Esophagus muscularis mucosa (tissue), 4 donors: ENCODE measurements at regions not wholly inside any gene's neighbourhood (a gene's known extent, or its start where the extent isn't known, plus 50 kb on each side); places are given as distances from the start of the nearest gene placed in this dataset.

Source experiments
- DNase-seq: peaks from one replicate; pipeline ENCODE4 v3.0.0-alpha.2; 2017; ENCODE audit errors: extremely low spot score
- H3K27ac ChIP-seq, 4 donors: fragments of 200-600 bp; sonication (generic); replicated peaks in 1 of 4; 1 replicate in 3 of 4; 2 replicates in 1 of 4; pipeline ENCODE4 v1.5.1; 2016 to 2019; ENCODE audit warnings: mild to moderate bottlenecking in 1 of 4
- H3K27me3 ChIP-seq, 4 donors: fragments of 200-600 bp; sonication (generic); one replicate each; pipeline versions ENCODE4 v1.5.1 to v1.6.0; 2016 to 2019
- H3K36me3 ChIP-seq, 4 donors: fragments of 200-600 bp; sonication (generic); one replicate each; pipeline ENCODE4 v1.5.1; 2016 to 2019
- H3K4me1 ChIP-seq, 4 donors: fragments of 200-600 bp; sonication (generic); one replicate each; pipeline ENCODE4 v1.5.1; 2016 to 2019
- H3K4me3 ChIP-seq, 4 donors: fragments of 200-600 bp; sonication (generic); 1 replicate in 2 of 4; 2 replicates in 2 of 4; pipeline ENCODE4 v1.5.1; 2016 to 2019; ENCODE audit warnings: mild to moderate bottlenecking in 4 of 4, moderate library complexity in 1 of 4
- H3K9me3 ChIP-seq, 4 donors: fragments of 200-600 bp; sonication (generic); 1 replicate in 3 of 4; 2 replicates in 1 of 4; pipeline ENCODE4 v1.5.1; 2016 to 2019
- EP300 ChIP-seq: sonication (generic); formaldehyde crosslinking; IDR thresholded peaks from one replicate; pipeline ENCODE4 v1.6.1; 2017; ENCODE audit warnings: antibody characterized with exemption
- POLR2A ChIP-seq: fragments of 450-650 bp; IDR thresholded peaks from one replicate; pipeline ENCODE4 v1.6.1; 2017; ENCODE audit warnings: antibody characterized with exemption, moderate library complexity, mild to moderate bottlenecking, low read depth
- POLR2AphosphoS5 ChIP-seq, 2 donors: sonication (generic); formaldehyde crosslinking; IDR thresholded peaks; one replicate each; pipeline ENCODE4 v1.6.1; 2017; ENCODE audit warnings: antibody characterized with exemption in 2 of 2
- WGBS: methylation state at CpG from one replicate; pipeline ENCODE4 v1.1.5; 2018; 5-methylcytosine and 5-hydroxymethylcytosine counted together
- intact Hi-C: fragments of 100-400 bp; cut with DNase I; formaldehyde crosslinking; loops from one replicate; pipeline ENCODE4 v1.15.1; 2023
- TF ChIP-seq, protein P1 (sequence below), 3 experiments: fragments of 200-600 bp in 2 of 3; fragments of 450-650 bp in 1 of 3; sonication (generic) in 2 of 3; IDR thresholded peaks; one replicate each; pipeline ENCODE4 v1.5.1; 2017 to 2019; ENCODE audit warnings: antibody characterized with exemption in 3 of 3, mild to moderate bottlenecking in 2 of 3, moderate library complexity in 1 of 3

DNA sequence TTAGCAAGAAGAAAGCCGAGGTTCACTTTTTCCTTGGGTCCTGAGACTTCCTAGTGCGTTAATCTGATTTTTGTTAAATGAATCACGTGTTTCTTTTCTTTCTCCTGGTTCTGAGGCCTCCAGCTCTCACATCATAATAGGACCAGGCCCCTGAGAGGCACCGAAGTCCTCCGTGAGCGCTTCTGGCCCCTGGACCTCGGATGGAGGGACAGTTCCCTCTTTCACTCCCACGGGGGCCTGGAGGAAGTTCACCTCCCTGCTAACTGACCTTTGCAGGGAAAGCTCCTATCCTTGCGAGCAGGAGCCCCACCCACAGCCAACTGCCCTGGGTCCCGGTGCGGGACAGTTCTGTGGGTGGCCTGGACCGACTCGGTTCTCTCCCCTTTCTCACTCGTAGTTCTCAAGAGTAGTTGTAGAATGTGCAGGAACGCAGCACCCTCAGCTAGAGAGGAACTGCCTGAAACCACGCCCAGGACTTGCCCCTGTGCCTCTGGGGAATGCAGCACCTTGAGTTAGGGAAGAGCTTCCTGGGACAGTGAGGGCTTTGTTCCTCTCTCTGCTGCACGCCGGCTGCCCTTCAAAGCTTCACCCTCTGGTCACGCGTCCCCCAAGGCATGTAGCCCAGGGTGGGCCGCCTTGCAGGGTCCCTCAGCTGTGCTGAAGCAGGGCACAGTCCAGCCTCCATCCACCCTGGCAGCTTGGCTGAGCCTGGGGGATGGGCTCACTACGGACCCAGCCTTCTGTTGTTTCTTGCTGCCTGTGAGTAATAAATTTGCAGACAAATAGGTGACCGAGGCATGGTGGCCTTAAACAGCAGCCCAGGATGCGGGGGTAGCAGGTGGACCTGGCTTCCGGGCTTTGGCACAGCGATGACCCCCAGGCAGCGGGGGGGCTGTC is 264.6 kb downstream of the ADGRD1 start:
- DNase-seq = no peak

DNA sequence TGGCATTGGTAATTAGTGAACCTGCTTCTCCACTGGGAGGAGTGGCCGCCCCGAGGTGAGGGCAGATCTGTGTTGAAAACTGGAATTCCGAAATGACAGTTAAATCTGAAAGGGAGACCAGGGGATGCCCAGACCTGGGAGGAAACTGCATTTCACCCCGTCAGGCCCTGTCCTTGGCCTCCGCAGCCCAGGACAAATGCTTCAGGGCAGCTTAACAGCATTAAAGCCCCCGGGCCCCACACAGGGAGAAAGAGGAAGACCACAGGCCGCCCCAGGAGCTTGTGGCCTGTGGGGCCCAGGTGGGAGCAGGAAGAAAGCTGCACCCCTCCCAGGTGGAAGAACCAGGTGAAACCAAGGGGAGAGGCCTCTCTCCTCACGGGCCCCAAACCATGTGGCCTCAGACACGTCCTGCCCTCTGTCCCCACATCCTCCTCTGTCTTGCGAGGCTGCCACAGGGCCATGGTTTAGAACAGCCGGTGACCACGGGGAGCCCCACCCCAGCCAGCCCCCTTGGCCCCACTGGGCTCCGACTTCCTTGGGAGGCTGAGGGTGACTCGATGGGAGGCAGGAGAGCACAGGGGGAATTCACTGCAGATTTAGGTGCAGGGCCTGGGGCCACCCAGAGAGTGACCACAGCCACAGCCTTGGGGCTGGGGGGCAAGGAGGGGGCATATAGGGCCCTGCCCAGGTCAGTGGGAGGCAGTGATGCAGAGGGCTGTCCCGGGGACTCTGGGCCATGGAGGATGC is 265.4 kb downstream of the ADGRD1 start:
- no peak for DNase-seq
- 70% methylated on average over 13 of the region's 15 CpGs for WGBS
- intact Hi-C loops = no loop called here
- H3K9me3 ChIP-seq = no peaks in the 10 kb centered on the region
- no peak overlapping the region for H3K27ac ChIP-seq
- TF ChIP-seq POLR2AphosphoS5 (IDR thresholded peaks at IDR 0.05) (no peak), POLR2A (no peak), EP300 (no peak)
- TF ChIP-seq, protein P1, sequence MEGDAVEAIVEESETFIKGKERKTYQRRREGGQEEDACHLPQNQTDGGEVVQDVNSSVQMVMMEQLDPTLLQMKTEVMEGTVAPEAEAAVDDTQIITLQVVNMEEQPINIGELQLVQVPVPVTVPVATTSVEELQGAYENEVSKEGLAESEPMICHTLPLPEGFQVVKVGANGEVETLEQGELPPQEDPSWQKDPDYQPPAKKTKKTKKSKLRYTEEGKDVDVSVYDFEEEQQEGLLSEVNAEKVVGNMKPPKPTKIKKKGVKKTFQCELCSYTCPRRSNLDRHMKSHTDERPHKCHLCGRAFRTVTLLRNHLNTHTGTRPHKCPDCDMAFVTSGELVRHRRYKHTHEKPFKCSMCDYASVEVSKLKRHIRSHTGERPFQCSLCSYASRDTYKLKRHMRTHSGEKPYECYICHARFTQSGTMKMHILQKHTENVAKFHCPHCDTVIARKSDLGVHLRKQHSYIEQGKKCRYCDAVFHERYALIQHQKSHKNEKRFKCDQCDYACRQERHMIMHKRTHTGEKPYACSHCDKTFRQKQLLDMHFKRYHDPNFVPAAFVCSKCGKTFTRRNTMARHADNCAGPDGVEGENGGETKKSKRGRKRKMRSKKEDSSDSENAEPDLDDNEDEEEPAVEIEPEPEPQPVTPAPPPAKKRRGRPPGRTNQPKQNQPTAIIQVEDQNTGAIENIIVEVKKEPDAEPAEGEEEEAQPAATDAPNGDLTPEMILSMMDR (IDR thresholded peaks at IDR 0.05) = no peak
- peaks cover 0 to 5% (median 0%) of the 10 kb centered on the region in 4 donors for H3K4me1 ChIP-seq
- no peaks in the 10 kb centered on the region for H3K36me3 ChIP-seq
- peaks cover 0 to 64% (median 0%) of the 10 kb centered on the region in 4 donors for H3K27me3 ChIP-seq
- no peak overlapping the region for H3K4me3 ChIP-seq

More for the DNA sequence above, 264.6 kb downstream of the ADGRD1 start:
- peaks cover 0 to 5% (median 0%) of the 10 kb centered on the region in 4 donors for H3K4me1 ChIP-seq
- peaks cover 0 to 57% (median 0%) of the 10 kb centered on the region in 4 donors for H3K27me3 ChIP-seq
- intact Hi-C loops = no loop called here
- no peaks in the 10 kb centered on the region for H3K36me3 ChIP-seq
- H3K27ac ChIP-seq = no peak overlapping the region
- peaks cover 0 to 5% (median 0%) of the 10 kb centered on the region in 4 donors for H3K9me3 ChIP-seq
- TF ChIP-seq, protein P1 (IDR thresholded peaks at IDR 0.05) = no peak
- TF ChIP-seq EP300 (no peak), POLR2A (no peak), POLR2AphosphoS5 (IDR thresholded peaks at IDR 0.05) (no peak)
- WGBS = 76% methylated on average over 17 of the region's 27 CpGs
- H3K4me3 ChIP-seq = no peak overlapping the region

DNA sequence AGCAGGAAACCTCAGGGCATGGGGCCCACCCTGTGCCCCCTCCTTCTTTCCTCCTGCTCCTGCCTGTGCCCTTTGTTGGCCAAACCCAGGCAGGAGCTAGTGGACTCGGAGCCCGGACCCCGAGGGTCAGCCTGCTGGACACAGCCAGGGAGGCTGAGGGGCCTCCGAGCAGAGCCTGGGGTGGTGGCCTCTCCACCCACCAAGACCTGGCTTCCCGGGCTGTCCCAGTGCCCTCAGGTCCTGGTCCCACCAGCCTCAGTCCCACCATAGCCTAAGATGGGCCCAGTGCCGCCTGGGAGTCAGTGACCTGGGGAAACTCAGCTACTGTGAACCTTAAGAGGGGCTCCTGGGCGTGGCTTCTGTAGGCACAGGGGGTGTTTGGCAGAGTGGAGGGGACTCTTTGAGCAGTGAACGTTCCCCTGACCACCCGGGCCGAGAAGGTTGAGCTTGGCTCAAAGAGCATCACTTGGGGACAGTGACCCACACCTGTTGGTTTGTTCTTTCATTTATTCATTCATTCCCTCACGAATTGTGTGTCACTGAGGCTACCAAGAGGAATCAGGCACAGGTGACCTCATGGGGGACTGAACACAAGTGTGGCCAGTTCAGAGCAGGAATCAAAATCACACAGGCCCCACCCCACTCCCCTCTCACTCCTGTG is 266.1 kb downstream of the ADGRD1 start:
- intact Hi-C loops = no loop called here
- no peak for DNase-seq
- Histone ChIP-seq H3K27me3 (peaks cover 0 to 68% (median 0%) of the 10 kb centered on the region in 4 donors), H3K9me3 (no peaks in the 10 kb centered on the region), H3K4me3 (no peak overlapping the region), H3K36me3 (no peaks in the 10 kb centered on the region), H3K27ac (no peak overlapping the region), H3K4me1 (peaks cover 0 to 5% (median 0%) of the 10 kb centered on the region in 4 donors)
- TF ChIP-seq POLR2AphosphoS5 (IDR thresholded peaks at IDR 0.05) (no peak), EP300 (no peak), POLR2A (no peak)
- TF ChIP-seq, protein P1 (IDR thresholded peaks at IDR 0.05) = no peak
- WGBS = 85% methylated on average over 5 of the region's 11 CpGs

DNA sequence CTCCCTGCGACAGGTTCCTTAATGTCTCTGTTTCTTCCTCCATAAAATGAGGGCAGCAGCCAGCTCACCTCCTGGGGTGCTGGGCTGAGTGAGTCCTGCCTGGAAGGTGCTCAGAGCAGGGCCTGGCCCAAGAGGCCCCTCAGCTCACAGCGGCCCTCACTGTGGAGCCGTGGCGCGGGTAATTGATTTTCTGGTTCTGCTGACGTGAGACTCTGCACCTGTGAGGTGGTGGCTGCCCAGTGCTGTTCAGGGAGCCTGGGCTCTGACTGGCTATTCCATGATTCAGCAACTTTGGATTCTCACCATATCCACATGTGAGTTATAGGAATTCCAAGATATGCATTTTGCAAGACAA is 266.6 kb downstream of the ADGRD1 start:
- no peak for DNase-seq
- Histone ChIP-seq H3K4me3 (no peak overlapping the region), H3K36me3 (no peaks in the 10 kb centered on the region), H3K27ac (no peak overlapping the region), H3K27me3 (peaks cover 0 to 68% (median 0%) of the 10 kb centered on the region in 4 donors), H3K9me3 (no peaks in the 10 kb centered on the region), H3K4me1 (peaks cover 0 to 5% (median 0%) of the 10 kb centered on the region in 4 donors)
- WGBS = 98% methylated on average over 6 of the region's 6 CpGs
- TF ChIP-seq, protein P1 (IDR thresholded peaks at IDR 0.05) = no peak
- TF ChIP-seq EP300 (no peak), POLR2AphosphoS5 (IDR thresholded peaks at IDR 0.05) (no peak), POLR2A (no peak)
- intact Hi-C loops = no loop called here
